NCI-H2227 treated with DMSO at 0.1 percent for 48 hours (cell line): ENCODE measurements at regions not wholly inside any gene's neighbourhood (a gene's known extent, or its start where the extent isn't known, plus 50 kb on each side); places are given as distances from the start of the nearest gene placed in this dataset.
A peak's percentile ranks its signal among the peaks of the same experiment; 100 is the strongest.
"Not testable (repeated sequence)": the region's sequence is repeated elsewhere in the genome, so short reads cannot be mapped to it uniquely, and the experiment has no call there.

Experiments used
- DNase-seq: peaks from one replicate; lab custom pipeline; 2025; lab: John Stamatoyannopoulos, UW

GRCh38 chr1:185433667-185434066 is 116.6 kb upstream of the IVNS1ABP start:
- DNase-seq, result no peak

DNA sequence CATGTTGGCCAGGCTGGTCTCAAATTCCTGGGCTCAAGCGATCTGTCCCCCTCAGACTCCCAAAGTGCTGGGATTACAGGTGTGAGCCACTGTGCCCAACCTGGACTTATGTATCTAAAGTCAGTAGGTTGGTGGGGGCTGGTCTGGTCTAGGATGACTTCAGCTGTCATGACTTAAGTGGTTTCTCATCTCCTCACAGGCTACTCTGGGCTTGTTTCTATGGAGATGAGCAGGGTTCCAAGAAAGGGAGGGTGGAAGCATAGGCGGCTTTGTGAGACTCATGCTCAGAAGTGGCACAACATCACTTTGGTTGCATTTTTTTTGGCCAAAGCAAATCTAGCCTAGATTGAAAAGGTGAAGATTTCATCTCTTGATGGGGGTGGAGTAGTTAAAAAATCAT is 115.9 kb upstream of the IVNS1ABP start:
- no peak for DNase-seq

GRCh38 chr1:185431612-185432011 is 114.6 kb upstream of the IVNS1ABP start:
- DNase-seq, result no peak

DNA sequence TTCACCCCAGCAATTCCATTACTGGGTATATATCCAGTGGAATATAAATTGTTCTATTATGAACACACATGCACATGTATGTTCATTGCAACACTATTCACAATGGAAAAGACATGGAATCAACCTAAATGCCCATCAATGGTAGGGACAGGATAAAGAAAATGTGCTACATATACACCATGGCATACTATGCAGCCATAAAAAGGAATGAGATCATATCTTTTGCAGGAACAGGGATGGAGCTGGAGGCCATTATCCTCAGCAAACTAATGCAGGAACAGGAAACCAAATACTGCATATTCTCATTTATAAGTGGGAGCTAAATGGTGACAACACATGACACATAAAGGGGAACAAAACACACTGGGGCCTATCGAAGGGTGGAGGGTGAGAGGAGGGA is 112.6 kb upstream of the IVNS1ABP start:
- not testable (repeated sequence) for DNase-seq

DNA sequence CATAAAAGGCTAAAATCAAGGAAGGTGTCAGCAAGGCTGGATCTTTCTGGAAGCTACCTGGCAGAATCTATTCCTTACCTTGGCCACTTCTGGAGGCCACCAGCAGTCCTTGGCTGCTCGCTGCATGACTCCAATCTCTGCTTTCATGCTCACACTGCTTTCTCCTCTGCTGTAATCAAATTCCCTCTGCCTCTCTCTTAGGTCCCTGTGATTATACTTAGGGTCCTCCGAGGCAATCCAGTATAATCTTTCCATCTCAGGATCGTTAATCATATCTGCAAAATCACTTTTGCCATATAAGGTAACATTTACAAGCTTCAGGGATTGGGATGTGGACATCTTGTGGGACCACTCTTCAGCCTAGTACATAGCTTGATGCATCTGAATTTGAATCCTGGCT is 110.7 kb upstream of the IVNS1ABP start:
- DNase-seq, result no peak

DNA sequence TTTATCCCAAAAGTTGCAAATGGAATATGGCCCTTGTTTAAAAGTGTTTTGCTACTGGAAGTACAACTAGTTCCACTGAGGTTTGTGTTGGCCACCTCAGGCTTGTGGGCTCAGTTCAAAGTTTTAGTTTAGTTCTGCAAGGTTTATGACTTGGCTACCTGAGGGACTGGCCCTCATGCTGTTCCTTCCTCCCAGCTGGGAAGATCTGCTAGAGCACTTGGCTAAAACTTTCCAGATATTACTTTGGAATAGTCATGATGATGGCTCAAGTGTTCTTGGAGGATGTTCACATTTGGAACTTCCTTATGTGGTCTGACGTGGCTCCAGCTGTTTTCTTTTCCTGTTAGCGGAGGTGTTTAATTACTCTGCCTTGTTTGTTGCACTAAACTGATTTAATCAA is 110.2 kb upstream of the IVNS1ABP start:
- DNase-seq, result no peak

DNA sequence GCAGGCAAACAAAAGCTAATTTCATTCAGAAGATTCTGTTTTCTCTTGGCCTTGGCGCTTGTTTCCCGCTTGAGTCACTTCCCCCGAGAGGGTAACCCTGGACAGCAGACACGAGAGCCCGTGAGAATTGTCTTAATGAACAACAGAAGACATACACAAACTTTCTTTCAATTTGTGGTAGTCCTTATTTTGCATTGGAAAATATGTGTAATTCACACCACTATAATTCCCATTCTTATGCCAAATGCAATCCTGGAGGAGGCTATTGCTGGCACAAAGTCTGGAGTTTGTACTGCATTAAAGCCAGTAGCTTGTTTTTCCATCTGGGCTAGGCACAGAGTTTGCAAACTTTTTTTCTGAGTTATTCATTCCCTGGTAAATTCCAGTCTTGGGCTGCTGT is 109.8 kb upstream of the IVNS1ABP start:
- no peak for DNase-seq

DNA sequence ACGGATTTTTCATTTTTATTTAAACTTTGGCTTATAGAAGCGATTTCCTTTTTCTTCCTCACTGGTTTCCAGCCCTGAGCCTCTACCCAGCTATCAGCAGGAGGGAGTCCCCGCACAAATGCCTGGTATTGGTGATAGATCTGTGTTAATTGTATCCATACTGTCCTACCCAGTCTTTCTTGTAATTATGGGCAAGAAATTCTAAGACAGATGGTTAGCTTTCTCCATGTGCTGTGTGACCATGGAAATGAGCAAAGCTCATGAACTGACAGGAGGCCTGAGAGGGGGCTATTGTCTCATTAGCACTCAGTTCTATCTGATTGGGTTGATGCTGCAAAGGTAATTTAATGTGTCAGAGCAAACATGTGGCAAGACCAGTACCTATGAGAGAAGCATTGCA is 108.1 kb upstream of the IVNS1ABP start:
- no peak for DNase-seq

GRCh38 chr1:185421485-185422107 is 104.6 kb upstream of the IVNS1ABP start:
- DNase-seq, result peak; percentile 52

- no peak for DNase-seq
These were observed 103.6 kb upstream of the IVNS1ABP start for GRCh38 chr1:185420588-185421081.

GRCh38 chr1:185419718-185420117 is 102.7 kb upstream of the IVNS1ABP start:
- no peak for DNase-seq

DNA sequence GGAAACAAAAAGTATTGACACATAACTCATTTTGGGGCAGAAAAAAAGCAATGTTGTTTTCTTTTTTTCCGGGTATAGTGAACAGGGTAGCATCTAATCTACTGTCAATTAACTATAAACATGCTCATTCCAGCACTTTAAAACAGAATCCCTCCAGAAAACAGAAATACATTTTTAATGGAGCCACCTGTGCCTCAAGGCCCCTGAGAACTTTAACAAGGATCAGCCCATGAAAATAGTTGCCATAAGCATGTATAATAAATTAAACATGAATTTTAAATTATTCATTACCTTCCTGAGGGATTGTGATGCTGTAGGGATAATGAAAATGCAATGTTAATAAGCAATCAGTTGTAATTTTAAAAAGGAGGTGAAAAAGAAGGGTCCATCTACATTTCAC is 101.4 kb upstream of the IVNS1ABP start:
- DNase-seq, result no peak

- DNase-seq, result no peak
These were observed 95.5 kb upstream of the IVNS1ABP start for GRCh38 chr1:185412385-185413087.

DNA sequence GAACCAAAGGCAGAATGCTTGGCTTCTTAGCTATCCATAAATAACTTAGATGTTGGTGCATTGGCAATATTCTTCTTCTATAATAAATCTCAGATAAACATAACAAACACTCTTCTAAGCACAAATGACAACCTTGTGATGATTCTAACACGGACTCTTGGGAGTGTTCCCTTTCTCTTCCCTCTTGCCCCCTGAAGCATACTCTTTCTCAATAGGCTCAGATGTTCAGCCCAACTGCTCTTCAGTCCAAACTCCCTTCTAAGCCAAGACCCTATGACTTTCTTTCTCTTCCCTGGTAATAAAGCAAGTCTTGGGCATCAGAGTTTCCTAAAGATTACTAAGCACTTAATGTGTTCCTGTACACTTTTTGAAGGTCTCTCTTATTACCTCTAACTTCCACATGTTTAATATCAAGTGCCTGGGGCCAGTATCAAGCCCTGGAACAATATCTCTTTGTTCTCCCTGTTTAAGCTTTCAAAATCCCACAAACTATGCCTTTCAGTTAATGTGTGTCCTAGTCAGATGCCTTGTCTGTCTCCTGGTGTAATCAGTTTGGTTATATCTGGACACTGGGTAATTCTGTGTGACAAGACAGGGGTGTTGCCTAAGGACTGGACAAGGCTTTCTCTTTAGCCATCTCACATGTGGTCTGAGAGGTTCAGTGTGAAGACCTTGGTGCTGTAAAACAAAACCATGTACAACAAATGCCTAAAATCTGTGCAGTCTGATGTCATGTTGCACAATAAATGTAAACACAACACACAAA is 92.9 kb upstream of the IVNS1ABP start:
- DNase-seq, result no peak

DNA sequence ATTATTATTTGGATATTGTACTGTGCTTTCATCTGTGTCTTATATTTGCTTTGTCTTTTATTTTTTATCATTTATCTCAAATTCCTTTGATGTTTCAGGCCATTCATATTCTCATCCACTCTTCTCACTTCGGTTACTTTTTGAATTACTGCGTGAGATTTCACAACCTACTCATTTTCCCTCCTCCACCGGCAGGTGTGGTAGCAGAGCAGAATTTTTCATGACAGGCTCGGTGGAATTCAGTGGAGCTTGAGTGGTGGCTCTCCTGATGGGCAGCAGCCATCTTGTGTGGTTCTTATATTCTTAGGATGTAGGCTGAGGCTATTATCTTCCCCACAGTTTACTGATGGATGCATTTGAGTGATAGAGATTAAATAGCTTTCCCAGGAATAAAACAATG is 92.3 kb upstream of the IVNS1ABP start:
- DNase-seq, result no peak

- no peak for DNase-seq
These were observed 91.7 kb upstream of the IVNS1ABP start for GRCh38 chr1:185408700-185409270.

- no peak for DNase-seq
These were observed 89.6 kb upstream of the IVNS1ABP start for GRCh38 chr1:185406691-185407009.

GRCh38 chr1:185406006-185406690 is 89.1 kb upstream of the IVNS1ABP start:
- DNase-seq, result no peak

GRCh38 chr1:185404907-185405568 is 88.0 kb upstream of the IVNS1ABP start:
- DNase-seq, result no peak

GRCh38 chr1:185404291-185404690 is 87.2 kb upstream of the IVNS1ABP start:
- DNase-seq, result peak; percentile 57

GRCh38 chr1:185402930-185403329 is 85.9 kb upstream of the IVNS1ABP start:
- no peak for DNase-seq

- DNase-seq, result no peak
These were observed 84.0 kb upstream of the IVNS1ABP start for GRCh38 chr1:185401019-185401418.
